SJSA1 (cell line): ENCODE measurements at regions not wholly inside any gene's neighbourhood (a gene's known extent, or its start where the extent isn't known, plus 50 kb on each side); places are given as distances from the start of the nearest gene placed in this dataset.
"Not testable (repeated sequence)": the region's sequence is repeated elsewhere in the genome, so short reads cannot be mapped to it uniquely, and the experiment has no call there.

Experiments
- DNase-seq, 2 experiments: peaks; one replicate each; pipeline ENCODE4 v3.0.0-alpha.2; 2015 to 2020; ENCODE audit warnings: low spot score in 2 of 2, low read depth in 1 of 2
- H3K27ac ChIP-seq: fragments of 250-450 bp; sonication (Bioruptor Pico); 2 replicates; pipeline ENCODE4 v1.5.1; 2020; ENCODE audit warnings: mild to moderate bottlenecking, moderate library complexity
- H3K27me3 ChIP-seq: fragments of 250-450 bp; sonication (Bioruptor Pico); replicated peaks from 2 replicates; pipeline ENCODE4 v1.5.1; 2020; ENCODE audit warnings: mild to moderate bottlenecking, moderate library complexity
- H3K36me3 ChIP-seq: fragments of 250-450 bp; sonication (Bioruptor Pico); 2 replicates; pipeline ENCODE4 v1.5.1; 2020; ENCODE audit warnings: mild to moderate bottlenecking
- H3K4me1 ChIP-seq: fragments of 250-450 bp; sonication (Bioruptor Pico); replicated peaks from 2 replicates; pipeline ENCODE4 v1.6.1; 2021; ENCODE audit warnings: mild to moderate bottlenecking
- H3K4me3 ChIP-seq: fragments of 250-450 bp; sonication (Bioruptor Pico); 2 replicates; pipeline ENCODE4 v1.5.1; 2020; ENCODE audit warnings: mild to moderate bottlenecking
- H3K9me3 ChIP-seq: fragments of 250-450 bp; sonication (Bioruptor Pico); replicated peaks from 2 replicates; pipeline ENCODE4 v1.5.1; 2020; ENCODE audit warnings: mild to moderate bottlenecking

- not testable (repeated sequence) for H3K4me1 ChIP-seq, H3K27me3 ChIP-seq, H3K9me3 ChIP-seq, DNase-seq, H3K36me3 ChIP-seq, H3K27ac ChIP-seq, H3K4me3 ChIP-seq
Measured at GRCh38 chr5:145442661-145443060, 392.5 kb downstream of the PRELID2 start.

- Histone ChIP-seq H3K9me3 (no peaks in the 10 kb centered on the region), H3K4me1 (no peaks in the 10 kb centered on the region), H3K27me3 (no peaks in the 10 kb centered on the region), H3K4me3 (no peak overlapping the region), H3K27ac (no peak overlapping the region), H3K36me3 (no peaks in the 10 kb centered on the region)
- DNase-seq: no peak
Measured at GRCh38 chr5:145441228-145441627, 393.9 kb downstream of the PRELID2 start.

GRCh38 chr5:145437627-145438026 is 397.5 kb downstream of the PRELID2 start:
- no peak overlapping the region for H3K4me3 ChIP-seq
- no peaks in the 10 kb centered on the region for H3K4me1 ChIP-seq
- no peaks in the 10 kb centered on the region for H3K27me3 ChIP-seq
- no peaks in the 10 kb centered on the region for H3K9me3 ChIP-seq
- DNase-seq: no peak
- no peak overlapping the region for H3K27ac ChIP-seq
- H3K36me3 ChIP-seq: no peaks in the 10 kb centered on the region

- Histone ChIP-seq H3K4me3 (no peak overlapping the region), H3K9me3 (0 out of 2 replicates have a peak, but pooled peaks cover 4% of the 10 kb centered on the region), H3K27ac (no peak overlapping the region), H3K27me3 (no peaks in the 10 kb centered on the region), H3K4me1 (no peaks in the 10 kb centered on the region), H3K36me3 (no peaks in the 10 kb centered on the region)
- no peak for DNase-seq
Measured at GRCh38 chr5:145433077-145433476, 402.1 kb downstream of the PRELID2 start.

- Histone ChIP-seq H3K9me3 (0 out of 2 replicates have a peak, but pooled peaks cover 6% of the 10 kb centered on the region), H3K36me3 (no peaks in the 10 kb centered on the region), H3K27ac (no peak overlapping the region), H3K4me1 (no peaks in the 10 kb centered on the region), H3K4me3 (no peak overlapping the region), H3K27me3 (no peaks in the 10 kb centered on the region)
- no peak for DNase-seq
Measured at GRCh38 chr5:145429170-145429569, 406.0 kb downstream of the PRELID2 start.

GRCh38 chr5:145408048-145408341 is 427.1 kb downstream of the PRELID2 start:
- H3K27me3 ChIP-seq: no peaks in the 10 kb centered on the region
- H3K27ac ChIP-seq: no peak overlapping the region
- no peaks in the 10 kb centered on the region for H3K4me1 ChIP-seq
- H3K4me3 ChIP-seq: no peak overlapping the region
- no peaks in the 10 kb centered on the region for H3K36me3 ChIP-seq
- no peak for DNase-seq
- H3K9me3 ChIP-seq: peaks cover 6% of the 10 kb centered on the region

GRCh38 chr5:145407300-145408047 is 427.7 kb downstream of the PRELID2 start:
- Histone ChIP-seq H3K9me3 (peaks cover 6% of the 10 kb centered on the region), H3K4me3 (no peak overlapping the region), H3K4me1 (no peaks in the 10 kb centered on the region), H3K36me3 (no peaks in the 10 kb centered on the region), H3K27me3 (no peaks in the 10 kb centered on the region), H3K27ac (no peak overlapping the region)
- DNase-seq: no peak

- Histone ChIP-seq H3K27ac (no peak overlapping the region), H3K36me3 (no peaks in the 10 kb centered on the region), H3K4me1 (no peaks in the 10 kb centered on the region), H3K4me3 (no peak overlapping the region), H3K9me3 (peaks cover 3% of the 10 kb centered on the region; the same call in 1 of the 2 replicates), H3K27me3 (no peaks in the 10 kb centered on the region)
- DNase-seq: no peak
Measured at GRCh38 chr5:145403992-145404391, 431.1 kb downstream of the PRELID2 start.

GRCh38 chr5:145396888-145397287 is 438.3 kb downstream of the PRELID2 start:
- DNase-seq: no peak
- H3K4me3 ChIP-seq: no peak overlapping the region
- no peaks in the 10 kb centered on the region for H3K36me3 ChIP-seq
- H3K9me3 ChIP-seq: no peaks in the 10 kb centered on the region
- H3K27ac ChIP-seq: no peak overlapping the region
- no peaks in the 10 kb centered on the region for H3K27me3 ChIP-seq
- no peaks in the 10 kb centered on the region for H3K4me1 ChIP-seq

- H3K27ac ChIP-seq, H3K27me3 ChIP-seq, H3K4me1 ChIP-seq, H3K9me3 ChIP-seq, H3K36me3 ChIP-seq, H3K4me3 ChIP-seq, DNase-seq: not testable (repeated sequence)
Measured at GRCh38 chr5:145395151-145395550, 440.0 kb downstream of the PRELID2 start.

GRCh38 chr5:145393426-145393825 is 441.7 kb downstream of the PRELID2 start:
- no peaks in the 10 kb centered on the region for H3K27me3 ChIP-seq
- H3K27ac ChIP-seq: no peak overlapping the region
- H3K4me3 ChIP-seq: no peak overlapping the region
- H3K36me3 ChIP-seq: no peaks in the 10 kb centered on the region
- no peaks in the 10 kb centered on the region for H3K9me3 ChIP-seq
- DNase-seq: no peak
- H3K4me1 ChIP-seq: no peaks in the 10 kb centered on the region

GRCh38 chr5:145389047-145389446 is 446.1 kb downstream of the PRELID2 start:
- no peaks in the 10 kb centered on the region for H3K4me1 ChIP-seq
- H3K36me3 ChIP-seq: no peaks in the 10 kb centered on the region
- H3K9me3 ChIP-seq: no peaks in the 10 kb centered on the region
- H3K4me3 ChIP-seq: no peak overlapping the region
- DNase-seq: no peak
- no peaks in the 10 kb centered on the region for H3K27me3 ChIP-seq
- no peak overlapping the region for H3K27ac ChIP-seq

- Histone ChIP-seq H3K4me3 (no peak overlapping the region), H3K4me1 (no peaks in the 10 kb centered on the region), H3K27me3 (no peaks in the 10 kb centered on the region), H3K9me3 (no peaks in the 10 kb centered on the region), H3K36me3 (no peaks in the 10 kb centered on the region), H3K27ac (no peak overlapping the region)
- no peak for DNase-seq
Measured at GRCh38 chr5:145385276-145385675, 449.9 kb downstream of the PRELID2 start.

- no peak for DNase-seq
- Histone ChIP-seq H3K27ac (no peak overlapping the region), H3K4me1 (no peaks in the 10 kb centered on the region), H3K9me3 (peaks cover 25% of the 10 kb centered on the region), H3K36me3 (no peaks in the 10 kb centered on the region), H3K4me3 (no peak overlapping the region), H3K27me3 (no peaks in the 10 kb centered on the region)
Measured at GRCh38 chr5:145378226-145378625, 456.9 kb downstream of the PRELID2 start.

GRCh38 chr5:145375521-145375920 is 459.6 kb downstream of the PRELID2 start:
- DNase-seq: no peak
- peaks cover 25% of the 10 kb centered on the region for H3K9me3 ChIP-seq
- no peak overlapping the region for H3K4me3 ChIP-seq
- no peak overlapping the region for H3K27ac ChIP-seq
- no peaks in the 10 kb centered on the region for H3K27me3 ChIP-seq
- no peaks in the 10 kb centered on the region for H3K4me1 ChIP-seq
- H3K36me3 ChIP-seq: no peaks in the 10 kb centered on the region
